Muscle of leg (tissue), 3 donors: ENCODE measurements at regions not wholly inside any gene's neighbourhood (a gene's known extent, or its start where the extent isn't known, plus 50 kb on each side); places are given as distances from the start of the nearest gene placed in this dataset.
A peak's percentile ranks its signal among the peaks of the same experiment; 100 is the strongest.
"Not testable (repeated sequence)": the region's sequence is repeated elsewhere in the genome, so short reads cannot be mapped to it uniquely, and the experiment has no call there.

Source experiments
- DNase-seq: peaks from one replicate; pipeline ENCODE4 v3.0.0; 2013
- H3K27ac ChIP-seq: one replicate; pipeline ENCODE4 v1.5.1; 2013; ENCODE audit warnings: mild to moderate bottlenecking, low read length, control low read depth
- H3K27me3 ChIP-seq: one replicate; pipeline ENCODE4 v1.6.1; 2013; ENCODE audit warnings: low read length; ENCODE audit not compliant: control insufficient read depth, insufficient read depth
- H3K36me3 ChIP-seq: one replicate; pipeline ENCODE4 v1.6.1; 2013; ENCODE audit warnings: low read length; ENCODE audit not compliant: control insufficient read depth, insufficient read depth
- H3K4me1 ChIP-seq: one replicate; pipeline ENCODE4 v1.6.1; 2013; ENCODE audit warnings: low read length; ENCODE audit not compliant: control insufficient read depth, insufficient read depth
- H3K4me3 ChIP-seq: one replicate; pipeline ENCODE4 v1.5.1; 2013; ENCODE audit warnings: low read length, control low read depth
- H3K9me3 ChIP-seq: replicated peaks from 2 replicates; pipeline ENCODE4 v1.6.1; 2013; ENCODE audit warnings: low read depth, low read length; ENCODE audit not compliant: control insufficient read depth
- WGBS: methylation state at CpG from one replicate; pipeline ENCODE4 v1.1.5; 2013; ENCODE audit warnings: missing lambda C conversion rate; ENCODE audit not compliant: insufficient coverage; 5-methylcytosine and 5-hydroxymethylcytosine counted together

DNA sequence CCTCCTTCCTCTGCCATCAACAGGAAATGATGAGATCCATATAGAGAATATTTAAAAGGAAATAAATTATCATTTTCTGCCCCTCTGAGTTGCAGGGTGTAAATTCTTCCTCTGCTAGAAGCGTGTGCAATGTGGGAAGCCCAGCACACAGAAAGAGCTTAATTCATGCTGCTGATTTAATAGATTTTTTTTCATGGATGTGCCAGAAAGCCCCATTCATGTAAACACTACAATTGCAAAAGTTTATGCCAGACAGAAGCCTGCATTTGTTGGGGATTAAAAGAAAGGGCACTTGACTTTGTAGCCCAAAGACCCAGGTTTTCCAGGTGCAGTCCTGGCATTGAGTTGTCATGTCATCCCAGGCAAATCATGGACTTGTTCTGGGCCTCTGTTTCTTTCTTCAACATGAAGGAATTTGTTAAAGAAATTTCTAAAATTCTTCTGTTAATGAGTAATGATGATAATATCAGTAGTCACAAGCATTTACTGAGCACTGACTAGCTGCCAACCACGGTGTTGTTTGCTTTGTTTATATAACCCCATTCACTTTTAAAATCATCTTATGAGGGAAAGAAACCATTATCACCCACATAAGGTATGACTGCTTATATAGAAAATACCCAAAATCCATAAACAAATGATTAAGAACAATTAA is 341.7 kb downstream of the ANAPC1 start:
- not testable (repeated sequence) for H3K36me3 ChIP-seq, DNase-seq, H3K4me1 ChIP-seq, H3K27me3 ChIP-seq, H3K9me3 ChIP-seq, H3K27ac ChIP-seq, H3K4me3 ChIP-seq
- WGBS: no CpG with 5 or more reads among the region's 2 CpGs

- not testable (repeated sequence) for H3K36me3 ChIP-seq, H3K9me3 ChIP-seq, H3K27ac ChIP-seq, H3K4me1 ChIP-seq, H3K27me3 ChIP-seq, H3K4me3 ChIP-seq, DNase-seq
- no CpG with 5 or more reads among the region's 2 CpGs for WGBS
These were observed 340.0 kb downstream of the ANAPC1 start for GRCh38 chr2:111544006-111544405.

DNA sequence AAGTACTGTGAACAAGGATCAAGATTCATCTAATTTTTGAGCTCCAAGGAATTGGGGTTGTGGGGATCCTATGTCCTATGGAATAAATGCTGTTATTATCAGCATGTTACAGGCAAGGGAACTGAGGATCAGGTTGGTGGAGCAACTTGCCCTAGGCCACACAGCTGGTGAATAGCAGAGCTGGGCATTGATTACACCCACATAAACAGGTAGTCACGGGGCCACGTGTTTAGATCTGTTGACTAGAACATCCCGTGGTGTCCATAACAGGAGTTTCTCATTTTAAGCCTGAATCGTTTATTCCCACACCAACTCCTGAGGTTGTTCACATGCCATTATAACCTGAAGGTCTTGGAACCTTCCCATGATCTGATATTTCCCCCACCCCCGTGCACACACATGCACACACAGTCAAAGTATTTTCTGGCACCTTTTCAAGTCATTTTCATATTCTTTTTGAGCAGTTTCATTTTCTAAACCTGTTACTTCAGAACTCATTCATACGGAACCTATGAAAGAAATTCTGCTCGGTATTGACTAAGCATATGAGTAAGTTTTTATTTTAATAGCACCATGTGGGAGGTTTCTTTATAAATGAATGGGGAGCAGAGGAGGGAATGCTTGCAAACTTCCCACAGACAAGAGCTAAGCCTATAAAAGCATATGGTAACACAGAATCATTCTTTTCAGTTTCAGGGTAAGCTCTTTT is 338.1 kb downstream of the ANAPC1 start:
- H3K9me3 ChIP-seq, H3K4me3 ChIP-seq, DNase-seq, H3K27ac ChIP-seq, H3K4me1 ChIP-seq, H3K36me3 ChIP-seq, H3K27me3 ChIP-seq: not testable (repeated sequence)
- no CpG with 5 or more reads among the region's 7 CpGs for WGBS

- WGBS: no CpG with 5 or more reads among the region's 5 CpGs
- H3K4me3 ChIP-seq, H3K36me3 ChIP-seq, H3K27me3 ChIP-seq, H3K9me3 ChIP-seq, DNase-seq, H3K4me1 ChIP-seq, H3K27ac ChIP-seq: not testable (repeated sequence)
These were observed 337.4 kb downstream of the ANAPC1 start for GRCh38 chr2:111546578-111546977.

GRCh38 chr2:111549174-111549573 is 334.8 kb downstream of the ANAPC1 start:
- not testable (repeated sequence) for H3K36me3 ChIP-seq, H3K27ac ChIP-seq, H3K4me1 ChIP-seq, H3K4me3 ChIP-seq, H3K27me3 ChIP-seq, H3K9me3 ChIP-seq, DNase-seq
- no CpG with 5 or more reads among the region's 2 CpGs for WGBS

DNA sequence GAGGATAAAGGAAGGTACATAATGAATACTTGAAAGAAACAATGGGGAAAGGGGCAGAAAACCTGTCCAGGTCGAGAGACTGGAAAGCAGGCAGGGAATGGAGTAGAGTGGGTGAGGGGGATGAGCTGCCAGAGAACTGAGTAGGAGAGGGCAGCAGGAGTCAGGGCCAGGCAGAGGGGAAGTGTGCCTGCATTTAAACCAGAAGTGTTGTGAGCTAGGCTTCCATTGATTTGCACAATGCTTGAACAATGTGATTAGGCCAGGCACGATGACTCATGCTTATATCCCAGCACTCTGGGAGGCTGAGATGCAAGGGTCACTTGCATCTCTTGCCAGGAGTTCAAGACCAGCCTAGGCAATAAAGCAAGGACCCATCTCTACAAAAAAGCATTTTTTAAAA is 332.6 kb downstream of the ANAPC1 start:
- not testable (repeated sequence) for H3K4me1 ChIP-seq, H3K27ac ChIP-seq, H3K27me3 ChIP-seq, H3K4me3 ChIP-seq, H3K9me3 ChIP-seq, DNase-seq, H3K36me3 ChIP-seq
- no CpG with 5 or more reads among the region's 2 CpGs for WGBS

DNA sequence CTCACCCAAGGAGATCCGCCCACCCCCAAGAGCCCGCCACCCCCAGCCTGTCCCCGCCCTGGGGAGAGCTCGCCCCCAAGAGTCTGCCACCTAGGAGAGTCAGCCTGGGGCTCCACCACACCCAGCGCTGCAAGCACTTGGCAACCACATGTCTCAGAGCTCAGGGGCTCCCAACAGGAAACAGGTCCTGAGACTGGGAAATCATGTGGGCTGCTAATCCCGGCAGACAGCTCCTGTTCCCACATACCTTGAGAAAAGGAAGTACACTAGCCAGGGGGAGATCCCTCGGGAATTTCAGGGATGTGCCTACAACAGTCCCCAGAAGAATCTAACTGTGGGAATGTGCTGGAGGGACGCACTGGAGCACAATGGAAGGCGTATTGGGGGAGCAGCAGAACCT is 331.4 kb downstream of the ANAPC1 start:
- H3K4me1 ChIP-seq, H3K27ac ChIP-seq, H3K4me3 ChIP-seq, H3K27me3 ChIP-seq, H3K36me3 ChIP-seq, DNase-seq, H3K9me3 ChIP-seq: not testable (repeated sequence)
- WGBS: no CpG with 5 or more reads among the region's 9 CpGs

- no CpG with 5 or more reads among the region's 2 CpGs for whole genome bisulfite sequencing
- H3K27me3 ChIP-seq, H3K4me1 ChIP-seq, H3K9me3 ChIP-seq, H3K4me3 ChIP-seq, H3K36me3 ChIP-seq, H3K27ac ChIP-seq, DNase-seq: not testable (repeated sequence)
These were observed 324.7 kb downstream of the ANAPC1 start for GRCh38 chr2:111559301-111559700.

- not testable (repeated sequence) for H3K4me1 ChIP-seq, DNase-seq, H3K4me3 ChIP-seq, H3K9me3 ChIP-seq, H3K27ac ChIP-seq, H3K27me3 ChIP-seq, H3K36me3 ChIP-seq
- no CpG with 5 or more reads among the region's 3 CpGs for WGBS
These were observed 324.2 kb downstream of the ANAPC1 start for GRCh38 chr2:111559814-111560213.

GRCh38 chr2:111566068-111566467 is 317.9 kb downstream of the ANAPC1 start:
- not testable (repeated sequence) for H3K4me3 ChIP-seq, H3K36me3 ChIP-seq, H3K9me3 ChIP-seq, H3K4me1 ChIP-seq, H3K27me3 ChIP-seq, H3K27ac ChIP-seq
- WGBS: 50% methylated on average over 5 of the region's 8 CpGs
- peak; percentile 20 for DNase-seq

- WGBS: no CpG with 5 or more reads among the region's 5 CpGs
- not testable (repeated sequence) for H3K36me3 ChIP-seq, H3K9me3 ChIP-seq, H3K27ac ChIP-seq, H3K27me3 ChIP-seq, H3K4me3 ChIP-seq, DNase-seq, H3K4me1 ChIP-seq
These were observed 316.8 kb downstream of the ANAPC1 start for GRCh38 chr2:111567233-111567632.
